ENCODE measurements at regions not wholly inside any gene's neighbourhood (a gene's known extent, or its start where the extent isn't known, plus 50 kb on each side); places are given as distances from the start of the nearest gene placed in this dataset.

DNA sequence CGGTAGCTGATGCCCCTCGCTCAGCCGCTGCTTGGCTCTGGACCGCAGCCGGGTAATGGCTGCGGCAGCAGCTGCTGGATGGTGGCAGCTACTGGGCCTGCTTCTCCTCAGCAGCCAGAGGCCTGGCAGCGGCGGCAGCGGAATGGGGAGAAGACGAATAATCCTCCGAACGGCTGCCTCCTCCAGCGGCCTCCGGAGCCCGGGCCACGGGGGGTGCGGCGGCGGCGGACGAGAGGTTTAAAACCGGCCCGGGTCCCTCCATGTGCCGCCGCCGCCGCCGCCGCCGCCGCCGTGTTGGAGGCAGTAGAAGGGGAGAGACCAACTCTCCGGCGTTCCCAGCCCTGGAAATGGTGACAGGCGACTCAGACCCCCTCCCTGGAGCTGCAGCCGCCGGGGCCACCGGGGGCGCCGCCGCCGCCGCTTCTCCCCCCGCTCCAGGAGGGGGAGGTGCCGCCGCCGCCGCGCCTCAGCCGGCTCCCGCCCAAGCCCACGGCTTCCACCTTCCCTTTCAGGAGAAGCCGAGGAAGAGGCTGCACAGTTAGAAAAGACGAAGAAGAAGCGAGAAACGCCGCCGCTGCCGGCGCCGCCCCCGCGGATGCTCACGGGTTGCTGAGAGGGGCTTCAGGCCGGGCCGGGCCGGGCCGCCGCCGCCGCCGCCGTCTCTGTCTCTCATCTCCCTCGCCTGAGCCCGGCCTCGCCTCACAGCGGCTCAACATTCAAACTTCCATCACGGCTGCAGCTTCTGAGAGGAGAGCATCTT, 118.4 kb upstream of the PRSS3 start:
- TF ChIP-seq, protein P1, sequence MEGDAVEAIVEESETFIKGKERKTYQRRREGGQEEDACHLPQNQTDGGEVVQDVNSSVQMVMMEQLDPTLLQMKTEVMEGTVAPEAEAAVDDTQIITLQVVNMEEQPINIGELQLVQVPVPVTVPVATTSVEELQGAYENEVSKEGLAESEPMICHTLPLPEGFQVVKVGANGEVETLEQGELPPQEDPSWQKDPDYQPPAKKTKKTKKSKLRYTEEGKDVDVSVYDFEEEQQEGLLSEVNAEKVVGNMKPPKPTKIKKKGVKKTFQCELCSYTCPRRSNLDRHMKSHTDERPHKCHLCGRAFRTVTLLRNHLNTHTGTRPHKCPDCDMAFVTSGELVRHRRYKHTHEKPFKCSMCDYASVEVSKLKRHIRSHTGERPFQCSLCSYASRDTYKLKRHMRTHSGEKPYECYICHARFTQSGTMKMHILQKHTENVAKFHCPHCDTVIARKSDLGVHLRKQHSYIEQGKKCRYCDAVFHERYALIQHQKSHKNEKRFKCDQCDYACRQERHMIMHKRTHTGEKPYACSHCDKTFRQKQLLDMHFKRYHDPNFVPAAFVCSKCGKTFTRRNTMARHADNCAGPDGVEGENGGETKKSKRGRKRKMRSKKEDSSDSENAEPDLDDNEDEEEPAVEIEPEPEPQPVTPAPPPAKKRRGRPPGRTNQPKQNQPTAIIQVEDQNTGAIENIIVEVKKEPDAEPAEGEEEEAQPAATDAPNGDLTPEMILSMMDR (IDR thresholded peaks at IDR 0.05 in 4 of 5, conservative IDR thresholded peaks at IDR 0.05 in 1 of 5) = no peak
- TF ChIP-seq POLR2A (IDR thresholded peaks at IDR 0.05) = no peak
